ENCODE measurements at regions not wholly inside any gene's neighbourhood (a gene's known extent, or its start where the extent isn't known, plus 50 kb on each side); places are given as distances from the start of the nearest gene placed in this dataset.

DNA sequence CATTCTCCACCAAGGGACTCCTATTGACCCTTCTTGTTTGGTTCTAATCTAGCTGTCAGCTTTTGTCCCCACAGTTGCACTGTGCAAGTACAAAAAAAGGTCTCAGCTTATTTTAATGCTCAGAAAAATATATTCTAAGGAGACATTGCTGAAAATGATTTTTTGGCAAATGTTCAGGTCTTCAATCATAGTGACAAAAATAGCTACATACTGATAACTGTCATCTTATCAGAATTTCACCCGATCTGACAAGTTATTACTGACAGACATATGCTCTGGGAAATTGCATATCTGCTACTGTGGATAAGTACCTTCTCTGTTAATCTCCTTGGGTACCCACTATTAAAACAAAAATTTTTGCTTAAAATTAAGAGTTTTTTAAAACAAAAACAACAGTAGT, 263.6 kb downstream of the FLRT2 start:
- TF ChIP-seq POLR2A (IDR thresholded peaks at IDR 0.05) (no peak), EP300 (IDR thresholded peaks at IDR 0.05) (no peak)
- TF ChIP-seq, protein P1, sequence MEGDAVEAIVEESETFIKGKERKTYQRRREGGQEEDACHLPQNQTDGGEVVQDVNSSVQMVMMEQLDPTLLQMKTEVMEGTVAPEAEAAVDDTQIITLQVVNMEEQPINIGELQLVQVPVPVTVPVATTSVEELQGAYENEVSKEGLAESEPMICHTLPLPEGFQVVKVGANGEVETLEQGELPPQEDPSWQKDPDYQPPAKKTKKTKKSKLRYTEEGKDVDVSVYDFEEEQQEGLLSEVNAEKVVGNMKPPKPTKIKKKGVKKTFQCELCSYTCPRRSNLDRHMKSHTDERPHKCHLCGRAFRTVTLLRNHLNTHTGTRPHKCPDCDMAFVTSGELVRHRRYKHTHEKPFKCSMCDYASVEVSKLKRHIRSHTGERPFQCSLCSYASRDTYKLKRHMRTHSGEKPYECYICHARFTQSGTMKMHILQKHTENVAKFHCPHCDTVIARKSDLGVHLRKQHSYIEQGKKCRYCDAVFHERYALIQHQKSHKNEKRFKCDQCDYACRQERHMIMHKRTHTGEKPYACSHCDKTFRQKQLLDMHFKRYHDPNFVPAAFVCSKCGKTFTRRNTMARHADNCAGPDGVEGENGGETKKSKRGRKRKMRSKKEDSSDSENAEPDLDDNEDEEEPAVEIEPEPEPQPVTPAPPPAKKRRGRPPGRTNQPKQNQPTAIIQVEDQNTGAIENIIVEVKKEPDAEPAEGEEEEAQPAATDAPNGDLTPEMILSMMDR (IDR thresholded peaks at IDR 0.05), result no peak
